ENCODE measurements at regions not wholly inside any gene's neighbourhood (a gene's known extent, or its start where the extent isn't known, plus 50 kb on each side); places are given as distances from the start of the nearest gene placed in this dataset.
"Not testable (repeated sequence)": the region's sequence is repeated elsewhere in the genome, so short reads cannot be mapped to it uniquely, and the experiment has no call there.

GRCh38 chr4:177190995-177191580, 118.6 kb upstream of the NEIL3 start:
- Mint-ChIP-seq H3K4me1 (ENCODE audit: low read depth) (peaks cover 9% of the 10 kb centered on the region), H3K9me3 (no peaks in the 10 kb centered on the region), H3K36me3 (ENCODE audit: low read depth) (no peaks in the 10 kb centered on the region), H3K27me3 (ENCODE audit: insufficient read depth) (peaks cover 1% of the 10 kb centered on the region; the same call in 1 of the 2 replicates), H3K4me3 (no peak overlapping the region; the same call in 1 of the 2 replicates), H3K27ac (peak overlapping the region; percentile 32)
- no peak for TF ChIP-seq CTCF (IDR thresholded peaks at IDR 0.05)
- peak; percentile 15 for DNase-seq

GRCh38 chr4:177191586-177191985, 118.1 kb upstream of the NEIL3 start:
- Mint-ChIP-seq H3K9me3 (peaks cover under 1% of the 10 kb centered on the region; the same call in 1 of the 2 replicates), H3K27me3 (ENCODE audit: insufficient read depth) (peaks cover 1% of the 10 kb centered on the region; the same call in 1 of the 2 replicates), H3K27ac (peak overlapping the region; percentile 32), H3K4me1 (ENCODE audit: low read depth) (peaks cover 9% of the 10 kb centered on the region), H3K4me3 (no peak overlapping the region; the same call in 1 of the 2 replicates), H3K36me3 (ENCODE audit: low read depth) (peaks cover 2% of the 10 kb centered on the region)
- no peak for DNase-seq
- no peak for TF ChIP-seq CTCF (IDR thresholded peaks at IDR 0.05)

GRCh38 chr4:177191991-177192390, 117.7 kb upstream of the NEIL3 start:
- H3K27me3 Mint-ChIP-seq (ENCODE audit: insufficient read depth) = peaks cover 1% of the 10 kb centered on the region; the same call in 1 of the 2 replicates
- no peak overlapping the region for H3K27ac Mint-ChIP-seq
- DNase-seq = no peak
- H3K9me3 Mint-ChIP-seq = peaks cover 5% of the 10 kb centered on the region
- H3K36me3 Mint-ChIP-seq (ENCODE audit: low read depth) = peaks cover 6% of the 10 kb centered on the region
- peaks cover 9% of the 10 kb centered on the region for H3K4me1 Mint-ChIP-seq (ENCODE audit: low read depth)
- TF ChIP-seq CTCF (IDR thresholded peaks at IDR 0.05) = no peak
- H3K4me3 Mint-ChIP-seq = no peak overlapping the region

- H3K36me3 Mint-ChIP-seq (ENCODE audit: low read depth); H3K4me3 Mint-ChIP-seq; H3K27me3 Mint-ChIP-seq (ENCODE audit: insufficient read depth); H3K27ac Mint-ChIP-seq; H3K4me1 Mint-ChIP-seq (ENCODE audit: low read depth); DNase-seq: not testable (repeated sequence)
- H3K9me3 Mint-ChIP-seq = peaks cover 13% of the 10 kb centered on the region
Measured at GRCh38 chr4:177193024-177193715, 116.5 kb upstream of the NEIL3 start.

- Mint-ChIP-seq H3K4me3 (peak overlapping the region; percentile 55; the same call in 1 of the 2 replicates), H3K27ac (no peak overlapping the region), H3K4me1 (ENCODE audit: low read depth) (peaks cover 9% of the 10 kb centered on the region), H3K27me3 (ENCODE audit: insufficient read depth) (peaks cover 1% of the 10 kb centered on the region; the same call in 1 of the 2 replicates), H3K9me3 (peaks cover 13% of the 10 kb centered on the region), H3K36me3 (ENCODE audit: low read depth) (peaks cover 10% of the 10 kb centered on the region)
- DNase-seq = no peak
- no peak for TF ChIP-seq CTCF (IDR thresholded peaks at IDR 0.05)
Measured at GRCh38 chr4:177194906-177195305, 114.8 kb upstream of the NEIL3 start.

- no peaks in the 10 kb centered on the region for H3K4me1 Mint-ChIP-seq (ENCODE audit: low read depth)
- H3K27me3 Mint-ChIP-seq (ENCODE audit: insufficient read depth) = peaks cover 1% of the 10 kb centered on the region; the same call in 1 of the 2 replicates
- peaks cover 13% of the 10 kb centered on the region for H3K9me3 Mint-ChIP-seq
- DNase-seq = no peak
- H3K36me3 Mint-ChIP-seq (ENCODE audit: low read depth) = peaks cover 10% of the 10 kb centered on the region
- H3K4me3 Mint-ChIP-seq = no peak overlapping the region
- TF ChIP-seq CTCF (IDR thresholded peaks at IDR 0.05) = no peak
- H3K27ac Mint-ChIP-seq = no peak overlapping the region
Measured at GRCh38 chr4:177196615-177197014, 113.1 kb upstream of the NEIL3 start.

All from HFFc6 (cell line).